NCI-H1436 (cell line): ENCODE measurements at regions not wholly inside any gene's neighbourhood (a gene's known extent, or its start where the extent isn't known, plus 50 kb on each side); places are given as distances from the start of the nearest gene placed in this dataset.
"Not testable (repeated sequence)": the region's sequence is repeated elsewhere in the genome, so short reads cannot be mapped to it uniquely, and the experiment has no call there.

Experiments
- DNase-seq: peaks from one replicate; lab custom pipeline; 2025; lab: John Stamatoyannopoulos, UW

GRCh38 chr14:43855556-43855955 is 651.5 kb downstream of the FSCB start:
- DNase-seq, result no peak

GRCh38 chr14:43853541-43853940 is 653.5 kb downstream of the FSCB start:
- no peak for DNase-seq

- no peak for DNase-seq
These were observed 703.9 kb downstream of the FSCB start for GRCh38 chr14:43803076-43803689.

GRCh38 chr14:43795600-43796228 is 711.4 kb downstream of the FSCB start:
- DNase-seq, result no peak

GRCh38 chr14:43793579-43793978 is 713.5 kb downstream of the FSCB start:
- DNase-seq, result no peak

- DNase-seq, result no peak
These were observed 714.1 kb downstream of the FSCB start for GRCh38 chr14:43792980-43793379.

- DNase-seq, result no peak
These were observed 716.4 kb downstream of the FSCB start for GRCh38 chr14:43790681-43791080.

- no peak for DNase-seq
These were observed 717.6 kb downstream of the FSCB start for GRCh38 chr14:43789458-43789857.

GRCh38 chr14:43786066-43786762 is 720.9 kb downstream of the FSCB start:
- DNase-seq, result no peak

GRCh38 chr14:43784432-43784831 is 722.7 kb downstream of the FSCB start:
- not testable (repeated sequence) for DNase-seq

GRCh38 chr14:43778937-43779639 is 728.0 kb downstream of the FSCB start:
- DNase-seq, result no peak

GRCh38 chr14:43778570-43778936 is 728.5 kb downstream of the FSCB start:
- no peak for DNase-seq

- DNase-seq, result no peak
These were observed 741.6 kb downstream of the FSCB start for GRCh38 chr14:43765474-43765873.

- no peak for DNase-seq
These were observed 742.6 kb downstream of the FSCB start for GRCh38 chr14:43764433-43764832.

GRCh38 chr14:43755707-43756106 is 751.4 kb downstream of the FSCB start:
- no peak for DNase-seq

GRCh38 chr14:43754838-43755237 is 752.2 kb downstream of the FSCB start:
- DNase-seq, result no peak

GRCh38 chr14:43745746-43746145 is 761.3 kb downstream of the FSCB start:
- DNase-seq, result no peak

GRCh38 chr14:43735932-43736331 is 771.2 kb downstream of the FSCB start:
- DNase-seq, result no peak

GRCh38 chr14:43729143-43729542 is 777.9 kb downstream of the FSCB start:
- DNase-seq, result peak; percentile 5

GRCh38 chr14:43706900-43707299 is 800.2 kb downstream of the FSCB start:
- DNase-seq, result no peak

- DNase-seq, result not testable (repeated sequence)
These were observed 808.4 kb downstream of the FSCB start for GRCh38 chr14:43698561-43699284.

GRCh38 chr14:43697003-43697402 is 810.1 kb downstream of the FSCB start:
- no peak for DNase-seq
